ENCODE measurements at regions not wholly inside any gene's neighbourhood (a gene's known extent, or its start where the extent isn't known, plus 50 kb on each side); places are given as distances from the start of the nearest gene placed in this dataset.
A peak's percentile ranks its signal among the peaks of the same experiment; 100 is the strongest.

GRCh38 chr17:77462090-77462489 lies 321.3 kb downstream of the SEC14L1 start:
- no peak for DNase-seq

- no peak for DNase-seq
Measured at GRCh38 chr17:77462553-77463497, 322.1 kb downstream of the SEC14L1 start.

- DNase-seq, result no peak
Measured at GRCh38 chr17:77464988-77465357, 324.2 kb downstream of the SEC14L1 start.

- DNase-seq, result peak; percentile 70
Measured at GRCh38 chr17:77465358-77466041, 324.7 kb downstream of the SEC14L1 start.

- no peak for DNase-seq
Measured at GRCh38 chr17:77466140-77466539, 325.4 kb downstream of the SEC14L1 start.

GRCh38 chr17:77466596-77467223 lies 325.9 kb downstream of the SEC14L1 start:
- no peak for DNase-seq

- DNase-seq, result no peak
Measured at GRCh38 chr17:77467521-77467920, 326.8 kb downstream of the SEC14L1 start.

- DNase-seq, result no peak
Measured at GRCh38 chr17:77468897-77469296, 328.1 kb downstream of the SEC14L1 start.

- DNase-seq, result no peak
Measured at GRCh38 chr17:77470330-77470786, 329.6 kb downstream of the SEC14L1 start.

GRCh38 chr17:77470800-77471733 lies 330.3 kb downstream of the SEC14L1 start:
- DNase-seq, result peak; percentile 81

GRCh38 chr17:77471984-77472461 lies 331.3 kb downstream of the SEC14L1 start:
- DNase-seq, result peak; percentile 88

- peak; percentile 57 for DNase-seq
Measured at GRCh38 chr17:77472468-77473310, 331.9 kb downstream of the SEC14L1 start.

- DNase-seq, result no peak
Measured at GRCh38 chr17:77473615-77474226, 333.0 kb downstream of the SEC14L1 start.

- DNase-seq, result peak; percentile 56
Measured at GRCh38 chr17:77474292-77474988, 333.7 kb downstream of the SEC14L1 start.

GRCh38 chr17:77475016-77475976 lies 334.5 kb downstream of the SEC14L1 start:
- DNase-seq, result peak; percentile 92

- DNase-seq, result no peak
Measured at GRCh38 chr17:77476006-77476405, 335.2 kb downstream of the SEC14L1 start.

GRCh38 chr17:77476498-77476897 lies 335.7 kb downstream of the SEC14L1 start:
- DNase-seq, result no peak

GRCh38 chr17:77476931-77477805 lies 336.4 kb downstream of the SEC14L1 start:
- DNase-seq, result peak; percentile 98

Data from fibroblast of skin of right quadriceps (primary cell).